GM18498 (cell line): ENCODE measurements at regions not wholly inside any gene's neighbourhood (a gene's known extent, or its start where the extent isn't known, plus 50 kb on each side); places are given as distances from the start of the nearest gene placed in this dataset.
A peak's percentile ranks its signal among the peaks of the same experiment; 100 is the strongest.

ENCODE experiments used
- ATAC-seq: cut with Tn5 transposase; IDR thresholded peaks from one replicate; pipeline ENCODE4 v1.9.1; 2021; ENCODE audit warnings: mild to moderate bottlenecking, moderate library complexity; ENCODE audit not compliant: unreplicated experiment

- ATAC-seq: no peak
These were observed 78.3 kb downstream of the RAMP3 start for GRCh38 chr7:45235905-45236304.

- no peak for ATAC-seq
These were observed 79.1 kb downstream of the RAMP3 start for GRCh38 chr7:45236666-45237065.

DNA sequence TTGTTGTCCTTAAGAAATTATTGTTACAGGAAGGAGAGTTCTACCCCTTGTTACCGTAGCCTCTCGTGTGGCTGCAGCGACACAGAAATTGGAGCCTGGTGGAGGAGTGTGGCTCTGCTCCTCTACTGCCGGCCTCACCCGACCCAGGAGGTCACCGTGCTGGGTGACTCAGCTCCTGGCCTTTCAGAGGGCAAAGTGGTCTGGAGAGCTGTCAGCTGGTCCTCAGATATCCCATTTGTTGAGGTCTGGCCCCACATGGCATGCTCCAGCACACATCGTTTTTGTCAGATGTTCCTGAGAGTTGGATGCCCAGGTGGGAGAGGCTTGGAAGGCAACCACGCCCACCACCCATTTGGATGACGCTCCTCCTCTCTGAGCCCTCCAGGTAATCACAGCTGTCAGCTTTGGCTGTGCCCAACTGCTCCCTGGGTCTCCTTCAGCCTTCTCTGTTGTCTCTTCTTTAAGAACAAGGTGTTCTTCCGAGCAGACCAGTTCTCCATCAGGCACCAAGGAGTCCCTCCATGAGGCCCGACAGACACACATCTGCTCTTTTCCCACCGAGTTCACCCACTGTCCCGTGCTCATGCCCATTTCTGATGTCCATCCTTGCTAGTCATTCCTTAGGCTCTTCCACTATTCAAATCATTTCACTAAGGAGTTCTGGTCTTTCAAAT lies 80.3 kb downstream of the RAMP3 start:
- ATAC-seq: no peak

GRCh38 chr7:45238806-45239205 lies 81.2 kb downstream of the RAMP3 start:
- no peak for ATAC-seq

DNA sequence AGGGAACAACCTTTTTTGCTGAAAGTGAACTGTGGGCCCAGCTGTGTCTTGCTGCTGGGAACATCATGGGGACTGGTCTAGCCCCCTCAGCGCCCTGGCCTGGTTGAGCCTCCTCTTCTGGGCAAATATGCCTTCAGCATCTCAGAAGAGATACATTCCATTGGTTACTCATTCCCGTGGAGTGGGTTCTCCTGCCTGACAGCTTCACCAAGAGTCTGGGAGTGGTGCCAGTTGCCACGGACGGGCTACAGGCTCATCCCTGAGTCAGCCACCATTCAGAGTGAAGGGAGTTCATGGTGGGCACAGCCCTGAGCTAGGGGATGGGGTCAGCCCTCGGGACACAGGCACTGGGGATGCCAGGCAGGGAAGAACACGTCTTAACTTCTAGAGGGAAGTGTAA lies 81.9 kb downstream of the RAMP3 start:
- ATAC-seq: no peak

DNA sequence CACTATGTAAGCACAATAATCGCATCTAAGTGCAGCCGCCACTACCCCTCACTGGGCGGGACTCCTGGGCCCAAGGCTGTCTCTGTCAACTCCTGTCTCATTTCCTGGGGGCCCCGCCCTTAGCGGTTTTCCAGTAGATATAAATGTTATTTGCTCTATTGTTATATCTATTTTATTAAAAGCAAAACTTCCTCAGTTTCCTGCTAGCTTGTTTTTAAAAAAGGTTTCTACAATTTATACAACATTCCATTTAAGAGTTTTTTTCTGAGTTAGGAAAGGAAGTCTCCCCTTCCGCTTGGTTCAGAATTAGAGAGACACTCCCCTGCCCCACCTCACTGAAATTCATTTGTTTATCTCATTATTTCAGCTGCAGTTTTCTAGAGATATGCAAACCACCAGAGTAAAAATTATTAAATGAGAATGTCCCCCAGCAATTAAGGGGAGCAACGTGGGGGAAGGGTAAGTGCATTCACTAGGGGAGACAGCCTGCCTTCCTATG lies 82.7 kb downstream of the RAMP3 start:
- ATAC-seq: no peak

GRCh38 chr7:45240926-45241325 lies 83.3 kb downstream of the RAMP3 start:
- ATAC-seq: no peak

DNA sequence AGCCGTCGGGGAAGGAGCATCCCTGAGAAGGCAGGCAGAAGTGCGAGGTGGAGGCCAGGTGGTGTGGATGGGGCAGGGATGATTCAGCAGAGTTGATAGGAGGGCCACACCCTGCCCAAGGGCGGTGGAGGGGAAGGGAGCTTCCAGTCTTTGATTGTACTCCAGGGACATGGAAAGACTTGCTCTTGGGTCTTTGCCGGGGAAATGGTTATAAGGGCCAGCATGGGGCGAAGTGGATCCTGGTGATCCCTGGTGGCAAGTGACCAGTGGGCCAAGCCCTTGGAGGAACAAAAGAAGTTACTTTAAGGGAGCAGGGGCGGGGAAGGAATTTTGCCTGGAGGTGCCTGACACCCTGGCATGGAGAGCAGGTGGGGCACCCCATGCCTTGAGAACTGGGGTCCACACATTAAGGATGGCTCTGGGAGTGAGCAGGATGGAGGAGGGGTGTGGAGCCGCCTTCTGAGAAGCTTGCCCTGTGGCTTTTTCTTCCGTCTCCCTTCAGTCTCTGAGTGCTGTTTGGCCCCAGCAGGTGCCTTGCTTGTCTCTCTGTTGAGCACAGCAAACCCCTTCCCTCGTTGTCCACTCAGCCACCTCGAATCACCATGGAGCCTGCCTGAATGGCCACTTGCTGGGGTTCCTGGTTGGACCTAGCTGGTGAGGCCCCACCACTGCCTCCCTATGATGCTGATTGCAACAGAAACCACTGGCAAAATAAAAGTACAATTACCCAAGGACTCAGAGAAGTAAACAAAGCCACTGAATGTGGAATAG lies 83.9 kb downstream of the RAMP3 start:
- no peak for ATAC-seq

DNA sequence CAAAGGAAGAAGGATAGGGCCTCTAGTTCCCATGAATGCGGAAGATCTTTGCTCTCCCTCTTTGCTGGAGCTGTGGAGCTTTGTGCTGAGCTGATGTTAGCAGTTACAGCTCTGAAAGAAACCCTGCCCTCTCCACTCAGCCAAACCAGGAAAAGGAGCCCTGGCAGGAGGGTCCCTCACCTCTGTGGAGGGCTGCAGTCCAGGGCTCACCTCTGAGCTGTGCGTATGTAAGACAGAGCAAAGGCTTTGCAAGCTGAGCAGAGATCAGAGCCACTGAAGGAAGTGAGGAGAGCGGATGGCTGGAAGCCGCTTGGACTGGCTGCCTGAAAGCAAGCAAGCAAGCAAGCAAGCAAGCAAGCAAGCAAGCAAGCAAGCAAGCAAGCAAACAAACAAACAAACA lies 84.7 kb downstream of the RAMP3 start:
- no peak for ATAC-seq

DNA sequence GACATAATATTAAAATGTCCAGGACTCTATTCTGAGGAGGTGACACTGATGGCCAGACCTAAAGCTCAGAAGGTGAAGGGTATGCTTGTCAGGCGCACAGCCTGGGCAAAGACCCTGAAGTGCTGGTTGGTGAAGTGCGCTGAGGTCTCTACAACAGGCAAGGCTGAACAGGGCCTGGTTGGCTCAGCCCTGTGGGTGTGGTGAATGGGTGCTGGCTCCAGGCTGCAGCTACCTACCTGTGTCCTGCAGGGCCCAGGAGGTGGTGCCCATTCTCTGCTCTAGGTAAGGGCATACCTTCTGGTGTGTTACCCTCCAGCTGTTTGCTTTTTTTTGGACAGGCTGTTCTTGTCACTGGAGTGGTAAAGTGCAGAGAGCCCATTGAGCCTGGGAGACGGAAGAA lies 85.1 kb downstream of the RAMP3 start:
- ATAC-seq: no peak

GRCh38 chr7:45244981-45245380 lies 87.4 kb downstream of the RAMP3 start:
- ATAC-seq: no peak

DNA sequence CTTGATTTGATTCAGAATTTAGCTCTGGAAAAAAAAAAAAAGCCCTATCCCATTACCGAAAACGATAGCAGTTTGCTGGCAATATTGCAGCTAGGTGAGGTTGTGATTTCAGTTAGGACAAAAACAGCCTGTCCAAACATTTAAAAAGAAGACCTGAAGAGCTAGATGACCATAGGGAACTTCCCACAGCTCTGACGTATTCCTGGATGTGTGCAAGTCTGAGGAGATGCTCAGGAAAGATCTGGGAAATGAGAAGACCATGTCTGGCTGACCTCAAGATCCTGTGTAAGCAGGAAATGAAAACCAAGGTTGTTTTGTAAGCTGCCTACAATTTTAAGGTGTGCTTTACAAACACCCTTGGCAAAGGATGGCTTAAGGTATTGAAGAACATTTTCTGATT lies 88.7 kb downstream of the RAMP3 start:
- ATAC-seq: no peak

GRCh38 chr7:45252248-45252647 lies 94.7 kb downstream of the RAMP3 start:
- no peak for ATAC-seq

DNA sequence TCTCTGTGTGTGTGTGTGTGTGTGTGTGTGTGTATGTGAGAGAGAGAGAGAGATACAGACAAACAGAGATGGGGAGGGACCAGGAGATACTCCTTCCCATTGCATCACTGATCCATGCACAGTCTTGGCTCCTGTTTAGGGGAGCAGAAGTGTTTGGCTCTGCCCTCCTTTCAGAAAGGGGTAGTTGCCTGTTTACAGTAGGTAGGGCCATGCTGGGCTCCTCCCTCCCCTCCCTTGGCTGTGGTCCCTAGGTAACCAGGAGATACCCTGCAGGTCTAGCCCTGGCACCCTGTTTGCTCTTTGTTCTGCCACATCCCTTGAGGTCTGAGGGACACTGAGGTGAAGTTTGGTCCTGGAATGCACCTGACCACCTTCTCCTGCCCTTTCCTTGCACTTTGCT lies 95.3 kb downstream of the RAMP3 start:
- ATAC-seq: no peak

GRCh38 chr7:45253368-45253767 lies 95.8 kb downstream of the RAMP3 start:
- no peak for ATAC-seq

- no peak for ATAC-seq
These were observed 97.6 kb downstream of the RAMP3 start for GRCh38 chr7:45255187-45255586.

DNA sequence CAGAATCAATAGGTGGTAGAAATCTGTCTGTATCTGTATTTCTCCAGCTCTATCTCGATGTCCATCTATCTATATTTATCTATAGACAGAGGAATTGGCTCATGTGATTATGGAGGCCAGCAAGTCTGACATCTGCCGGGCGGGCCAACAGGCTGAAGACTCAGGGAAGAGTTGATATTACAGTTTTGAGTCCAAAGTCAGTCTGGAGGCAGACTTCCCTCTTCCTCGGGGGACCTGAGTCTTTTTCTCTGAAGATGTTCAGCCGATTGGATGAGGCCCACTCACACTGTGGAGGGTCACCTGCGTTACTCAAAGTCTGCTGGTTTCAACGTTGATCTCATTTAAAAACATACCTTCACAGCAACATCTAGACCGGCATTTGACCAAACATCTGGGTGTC lies 98.7 kb downstream of the RAMP3 start:
- ATAC-seq: no peak

DNA sequence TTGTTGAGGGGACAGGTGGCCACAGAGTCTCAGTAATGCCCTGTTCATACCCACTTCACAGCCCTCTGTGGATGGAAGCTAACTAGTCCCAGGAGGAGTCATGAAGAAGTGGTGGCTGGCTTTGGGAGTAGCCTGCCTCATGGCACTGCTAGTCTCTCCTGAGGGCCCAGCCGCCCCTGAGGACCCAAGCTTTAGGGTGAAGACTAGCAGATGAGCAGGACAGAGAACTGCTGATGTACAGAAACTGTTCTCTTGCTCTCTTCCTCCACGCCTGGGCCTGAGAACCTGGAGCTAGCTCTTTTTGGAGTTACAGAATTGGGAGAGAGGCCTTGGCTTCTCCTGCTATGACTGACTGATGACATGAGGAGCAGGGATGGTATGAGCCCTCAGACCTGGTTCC lies 99.2 kb downstream of the RAMP3 start:
- no peak for ATAC-seq

- no peak for ATAC-seq
These were observed 99.7 kb downstream of the RAMP3 start for GRCh38 chr7:45257284-45257683.

GRCh38 chr7:45258533-45259226 lies 101.1 kb downstream of the RAMP3 start:
- ATAC-seq: peak; percentile 52

DNA sequence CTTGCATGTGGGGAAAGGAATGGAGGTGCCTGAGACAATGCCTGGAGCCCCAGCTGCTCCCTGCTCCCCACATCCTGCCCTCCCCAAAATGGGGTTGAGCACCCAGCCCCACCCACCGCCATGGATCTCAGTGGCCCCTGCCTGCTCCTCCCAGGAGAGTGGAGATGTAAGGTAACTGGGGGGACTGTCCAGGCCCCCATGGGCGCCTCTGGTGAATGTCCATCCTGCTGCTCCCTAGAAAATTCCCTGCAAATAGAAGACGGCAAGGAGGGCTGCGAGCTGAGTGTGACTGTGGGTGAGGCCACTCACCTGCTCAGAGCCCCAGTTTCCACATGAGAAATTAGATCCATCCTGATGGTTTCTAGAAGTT lies 101.6 kb downstream of the RAMP3 start:
- ATAC-seq: no peak
